T-helper 1 cell (primary cell): ENCODE measurements at regions not wholly inside any gene's neighbourhood (a gene's known extent, or its start where the extent isn't known, plus 50 kb on each side); places are given as distances from the start of the nearest gene placed in this dataset.

Experiments used
- DNase-seq, 5 donors: peaks; one replicate each; pipeline ENCODE4 v3.0.0-alpha.2; 2012 to 2020

DNA sequence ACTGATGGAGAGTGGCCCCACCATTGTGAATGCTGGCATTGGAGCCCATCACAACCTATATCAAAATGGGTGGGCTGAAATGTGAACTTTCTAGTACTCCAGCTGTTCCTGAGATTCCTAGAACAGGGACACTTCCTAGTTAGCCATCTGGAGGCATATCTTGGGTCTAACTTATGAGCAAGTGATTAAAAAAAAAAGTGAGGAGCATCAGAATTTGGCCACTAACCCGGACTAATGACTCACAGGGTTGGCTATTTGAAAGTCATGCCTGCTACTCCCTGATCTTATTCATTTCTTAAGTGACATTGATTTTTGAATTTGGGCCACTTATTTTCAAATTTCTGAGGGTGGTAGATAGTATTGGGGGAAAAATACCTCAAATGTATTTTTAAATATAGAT is 216.6 kb downstream of the HRH4 start:
- DNase-seq: no peak

- DNase-seq: no peak
These were observed 217.7 kb downstream of the HRH4 start for GRCh38 chr18:24678107-24678506.

DNA sequence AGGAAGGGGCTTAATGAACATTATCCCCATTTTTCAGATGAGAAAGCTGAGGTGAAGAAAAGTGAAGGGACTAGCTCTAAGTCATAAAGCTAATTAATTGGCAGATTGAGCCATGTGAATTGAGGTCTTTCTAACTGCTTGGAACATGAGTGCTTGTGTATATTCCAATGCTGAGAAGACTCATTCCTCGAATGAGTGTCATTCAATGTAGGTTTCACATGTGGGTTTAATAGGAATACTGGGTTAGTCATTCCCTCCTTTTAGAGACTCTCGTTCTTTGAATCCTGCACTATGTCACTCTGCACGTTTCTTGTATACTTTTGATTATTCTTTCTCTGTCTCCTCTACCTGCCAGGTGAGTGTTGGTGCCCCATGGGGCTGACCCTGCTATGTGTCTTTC is 218.2 kb downstream of the HRH4 start:
- no peak for DNase-seq

DNA sequence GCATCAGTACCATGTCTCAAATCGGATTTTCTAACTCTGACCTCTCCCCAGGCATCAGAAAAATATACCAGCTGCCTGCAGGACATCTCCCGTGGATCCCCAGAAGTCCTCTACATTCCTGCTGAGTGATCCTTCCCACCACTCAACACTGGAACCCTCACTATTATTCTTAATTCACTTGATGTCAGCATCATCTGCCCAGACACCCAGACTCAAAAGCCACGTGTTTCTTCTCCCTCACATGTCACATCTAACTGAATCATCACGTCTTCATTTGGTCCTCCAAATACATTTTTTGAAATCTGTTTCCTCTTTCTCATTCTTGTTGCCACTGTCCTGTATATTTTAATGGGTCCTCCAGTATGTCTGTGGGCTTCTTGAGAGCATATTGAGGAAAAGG is 218.6 kb downstream of the HRH4 start:
- DNase-seq: no peak

DNA sequence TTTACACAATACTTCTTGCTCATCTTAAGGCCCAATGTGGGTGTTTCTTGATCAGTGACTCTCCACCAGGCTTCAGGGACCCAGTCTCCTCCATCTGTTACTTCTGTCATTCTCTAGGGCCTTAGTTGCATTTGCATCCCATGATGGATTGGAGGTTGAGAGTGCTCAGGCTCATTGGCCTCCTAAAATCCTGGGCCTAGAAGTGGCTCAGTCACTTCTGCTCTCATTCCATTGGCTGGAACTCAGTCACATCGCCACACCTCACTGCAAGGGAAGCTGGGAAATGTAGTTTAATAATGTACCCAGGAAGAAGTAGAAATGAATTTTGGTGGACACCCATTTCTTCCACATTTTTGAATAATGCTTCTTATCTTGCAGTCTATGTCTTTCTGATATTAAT is 223.5 kb downstream of the HRH4 start:
- no peak for DNase-seq

DNA sequence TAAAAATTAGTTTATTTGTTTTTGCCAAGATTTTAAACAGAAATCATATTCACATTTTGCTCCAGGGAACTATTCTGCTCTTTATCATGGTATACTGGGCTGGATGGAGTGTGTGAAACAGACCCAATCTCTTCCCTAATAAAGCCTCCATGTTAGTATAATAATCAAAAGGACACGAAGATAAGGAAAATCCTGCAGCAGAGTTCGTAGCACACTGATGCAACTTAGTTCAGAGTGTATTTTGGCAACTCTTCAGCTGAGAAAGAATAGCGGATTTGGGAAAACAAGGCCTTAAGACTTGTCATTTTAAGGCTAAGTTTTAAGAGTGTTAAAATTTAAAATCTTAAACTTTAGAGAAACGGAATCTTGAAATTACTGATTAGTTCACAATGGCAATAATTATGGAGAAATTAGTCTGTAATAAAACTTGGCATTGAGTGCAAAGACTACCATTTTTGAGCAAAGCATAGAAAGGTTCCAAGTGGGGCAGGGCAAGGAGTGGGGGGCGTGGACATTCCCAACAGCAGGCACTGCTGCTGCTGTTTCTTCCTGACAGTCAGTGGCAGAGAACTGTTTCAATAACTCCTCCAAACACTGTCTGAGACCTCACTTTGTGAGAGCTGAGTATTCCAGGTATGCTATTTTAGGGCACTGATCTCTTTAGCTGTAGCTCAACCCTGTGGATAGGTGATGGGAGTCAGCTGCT is 225.0 kb downstream of the HRH4 start:
- DNase-seq: no peak

GRCh38 chr18:24695168-24695567 is 234.7 kb downstream of the HRH4 start:
- DNase-seq: no peak

- no peak for DNase-seq
These were observed 241.6 kb downstream of the HRH4 start for GRCh38 chr18:24702001-24702515.

GRCh38 chr18:24703316-24703715 is 242.9 kb downstream of the HRH4 start:
- no peak for DNase-seq

DNA sequence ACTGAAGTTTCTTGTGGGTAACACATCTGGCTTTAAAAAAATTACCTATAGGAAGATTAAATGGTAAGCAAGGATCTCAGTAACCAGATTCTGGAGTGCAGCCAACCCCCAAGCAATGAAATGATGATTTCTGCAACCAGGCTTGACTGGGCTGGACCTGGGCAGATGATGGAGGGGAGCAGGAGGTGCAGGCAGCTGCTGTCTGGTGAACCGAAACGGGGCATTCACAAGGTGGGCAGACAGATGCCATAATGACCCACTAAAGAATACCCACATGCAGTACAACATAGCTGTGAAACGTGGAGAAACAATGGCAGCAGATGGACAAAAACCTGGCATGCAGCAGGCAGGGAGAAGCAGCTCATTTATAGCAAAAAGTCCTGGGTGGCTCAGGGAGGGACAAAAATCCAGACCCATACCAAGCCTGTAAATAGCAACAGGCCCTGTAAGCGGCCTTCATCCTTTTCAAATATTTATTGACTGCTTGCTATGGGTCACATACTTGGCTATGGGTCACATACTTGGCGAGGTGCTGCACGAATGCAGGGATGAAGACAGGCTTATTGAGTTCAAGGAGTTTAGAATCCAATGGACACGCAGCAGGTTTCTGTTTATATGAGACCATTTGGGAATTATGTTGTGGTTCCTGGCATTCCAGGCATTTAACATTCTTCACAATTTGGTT is 244.7 kb downstream of the HRH4 start:
- DNase-seq: no peak

DNA sequence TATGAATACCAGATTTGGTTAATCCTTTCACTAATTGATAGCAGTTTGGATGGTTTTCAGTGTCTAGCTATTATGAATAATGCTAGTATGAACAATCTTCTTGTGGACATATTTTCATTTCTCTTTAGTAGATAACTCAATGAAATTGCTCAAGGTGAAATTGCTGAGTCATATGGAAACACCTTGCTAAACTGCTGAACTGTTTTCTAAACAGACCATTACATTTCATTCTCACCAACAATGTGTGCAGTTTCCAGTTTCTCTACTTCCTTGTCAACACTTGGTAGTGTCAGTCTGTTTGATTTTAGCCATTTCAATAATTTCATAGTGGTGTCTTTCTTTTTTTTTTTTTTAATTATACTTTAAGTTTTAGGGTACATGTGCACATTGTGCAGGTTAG is 250.0 kb downstream of the HRH4 start:
- DNase-seq: peak in 1 of 5 donors; percentile 2

DNA sequence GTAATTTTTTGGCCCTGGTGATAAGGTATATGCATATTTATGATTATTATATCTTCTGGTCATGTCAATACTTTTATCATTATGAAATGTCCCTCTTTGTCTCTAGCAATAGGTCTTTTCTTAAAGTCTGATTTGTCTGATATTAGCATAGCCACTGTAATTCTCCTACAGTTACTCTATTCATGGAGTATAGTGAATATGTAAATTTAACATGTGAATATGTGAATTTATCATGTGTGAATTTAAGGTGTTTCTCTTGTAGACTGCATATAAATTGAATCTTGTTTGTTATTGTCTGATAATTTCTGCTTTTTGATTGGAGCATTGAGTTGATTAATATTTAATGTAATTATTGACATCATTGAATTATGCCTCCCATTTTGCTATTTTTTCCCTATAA is 259.4 kb downstream of the HRH4 start:
- DNase-seq: no peak

GRCh38 chr18:24721388-24721787 is 261.0 kb downstream of the HRH4 start:
- DNase-seq: no peak

DNA sequence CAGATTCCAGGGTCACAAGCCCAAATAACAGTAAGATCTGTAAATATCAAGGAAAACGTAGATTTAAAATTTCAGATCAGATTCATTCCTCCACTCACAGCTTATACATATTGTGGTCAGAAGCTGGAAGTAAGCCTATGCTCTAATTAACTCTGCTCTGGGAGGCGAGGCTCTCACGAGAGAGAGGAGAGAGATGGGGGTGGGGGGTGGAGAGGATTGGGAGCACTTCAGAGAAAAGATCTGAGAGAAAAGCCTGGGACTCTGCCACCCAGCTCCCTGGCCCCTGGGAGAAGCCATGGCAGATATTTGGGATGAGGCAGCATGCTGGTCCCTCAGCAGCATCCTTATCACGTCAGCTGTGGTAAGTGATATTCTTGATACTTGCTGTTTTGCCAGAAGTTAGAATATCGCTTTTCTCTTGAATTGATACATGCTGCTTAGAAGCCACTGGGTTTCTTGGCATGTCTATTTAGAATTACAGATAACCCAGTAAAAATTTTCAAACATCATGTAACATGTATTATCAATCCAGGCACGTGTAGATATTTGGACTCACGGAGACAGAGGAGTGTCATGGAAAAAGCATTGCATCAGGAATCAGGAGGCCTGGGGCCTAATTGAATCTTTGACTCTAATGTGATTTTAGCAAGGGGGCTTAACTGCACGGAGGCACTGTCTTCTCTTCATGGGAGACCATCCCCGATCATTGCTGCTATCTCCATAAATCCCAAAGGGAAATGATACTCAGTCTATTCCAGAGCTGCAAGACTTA is 265.4 kb downstream of the HRH4 start:
- no peak for DNase-seq

DNA sequence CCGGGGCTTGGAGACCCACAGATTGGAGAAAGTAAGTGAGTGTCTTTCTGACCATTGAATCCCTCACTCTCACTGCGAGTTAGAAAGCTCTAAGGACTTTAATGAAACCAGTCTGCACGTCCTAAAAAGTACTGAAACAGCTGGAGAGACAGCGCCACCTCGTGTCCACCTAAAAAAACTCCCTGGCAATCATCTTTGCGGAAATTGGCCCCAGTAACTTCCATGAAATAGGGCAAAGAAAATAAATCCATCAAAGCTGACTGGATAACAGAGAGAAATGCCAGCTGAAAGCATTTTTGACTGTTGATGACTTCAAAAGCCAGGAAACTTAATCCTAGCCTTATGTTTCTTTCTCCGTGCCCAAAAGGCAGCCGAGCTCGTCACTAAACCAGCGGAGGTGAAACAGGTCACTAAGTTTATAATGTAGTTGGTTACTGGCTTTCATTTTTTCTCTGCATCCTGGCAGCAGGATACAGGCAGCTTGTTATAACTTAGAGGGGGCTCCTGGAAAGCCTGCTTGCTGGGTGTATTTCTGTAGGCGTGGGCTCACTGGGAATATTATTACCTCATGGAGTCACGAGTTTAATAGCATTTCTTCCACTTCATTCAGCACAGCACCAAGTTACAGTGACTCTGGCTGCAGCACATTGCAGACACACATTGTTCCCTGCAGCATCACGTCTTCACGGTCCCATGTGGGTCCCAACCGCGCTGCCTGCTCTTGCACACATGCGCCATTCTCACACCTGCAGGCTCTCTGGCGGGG is 266.5 kb downstream of the HRH4 start:
- DNase-seq: peak; percentile 9 to 49 (median 24)

DNA sequence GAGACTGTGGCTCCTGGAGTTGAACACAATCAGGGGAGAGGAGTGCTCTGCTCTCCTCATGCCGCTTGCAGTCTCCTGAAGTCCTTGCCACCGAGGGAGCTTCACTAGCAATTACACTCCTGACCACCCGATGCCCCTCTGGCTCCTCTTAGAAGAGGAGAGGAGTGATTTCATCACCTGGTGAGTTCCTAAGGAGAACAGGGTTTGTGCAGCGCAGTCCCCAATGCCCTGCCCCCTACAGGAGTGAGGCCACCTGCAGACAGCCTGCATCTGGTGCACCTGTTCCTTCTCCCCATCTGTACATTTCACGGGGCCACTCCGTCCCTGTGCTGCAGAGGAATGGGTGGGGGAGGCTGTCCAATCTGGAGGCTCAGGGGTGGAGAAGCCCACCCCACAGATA is 267.2 kb downstream of the HRH4 start:
- DNase-seq: no peak

GRCh38 chr18:24731158-24731557 is 270.7 kb downstream of the HRH4 start:
- DNase-seq: no peak

- DNase-seq: no peak
These were observed 271.5 kb downstream of the HRH4 start for GRCh38 chr18:24731981-24732380.

GRCh38 chr18:24734058-24734457 is 273.6 kb downstream of the HRH4 start:
- DNase-seq: no peak

- no peak for DNase-seq
These were observed 275.3 kb downstream of the HRH4 start for GRCh38 chr18:24735624-24736231.

GRCh38 chr18:24736662-24737330 is 276.4 kb downstream of the HRH4 start:
- no peak for DNase-seq

DNA sequence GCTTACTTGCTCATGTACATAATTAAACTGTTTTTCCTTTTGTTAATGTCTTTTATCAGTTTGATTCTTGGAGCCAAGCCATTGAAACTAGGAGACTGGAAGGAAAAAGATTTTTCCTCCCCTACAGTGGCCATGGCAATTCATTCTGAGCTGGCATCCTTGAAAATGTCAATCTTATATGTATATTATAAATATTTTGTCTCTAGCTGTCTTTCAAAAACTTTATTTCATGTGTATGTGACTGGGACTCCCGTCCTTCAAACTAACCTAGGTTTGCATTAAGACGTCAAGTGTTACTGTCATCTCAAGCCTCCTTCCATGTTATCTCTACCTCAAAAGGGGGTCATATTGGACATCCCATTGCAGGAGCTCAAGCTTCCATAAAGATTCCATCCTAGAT is 280.4 kb downstream of the HRH4 start:
- no peak for DNase-seq
